Duodenal mucosa (tissue), 2 donors: ENCODE measurements at regions not wholly inside any gene's neighbourhood (a gene's known extent, or its start where the extent isn't known, plus 50 kb on each side); places are given as distances from the start of the nearest gene placed in this dataset.

Experiments used
- H3K27ac ChIP-seq: one replicate; pipeline ENCODE4 v1.7.0; 2013; ENCODE audit warnings: low read depth, low read length
- H3K27me3 ChIP-seq, 2 donors: one replicate each; pipeline ENCODE4 v1.7.0; 2013; ENCODE audit warnings: low read length in 2 of 2, control low read depth in 1 of 2; ENCODE audit not compliant: insufficient read depth in 2 of 2, control insufficient read depth in 1 of 2
- H3K36me3 ChIP-seq, 2 donors: one replicate each; pipeline ENCODE4 v1.7.0; 2013; ENCODE audit warnings: low read length in 2 of 2, control low read depth in 1 of 2; ENCODE audit not compliant: insufficient read depth in 2 of 2, control insufficient read depth in 1 of 2
- H3K4me1 ChIP-seq, 2 donors: one replicate each; pipeline ENCODE4 v1.7.0; 2013; ENCODE audit warnings: low read length in 2 of 2, control low read depth in 1 of 2; ENCODE audit not compliant: insufficient read depth in 2 of 2, control insufficient read depth in 1 of 2
- H3K4me3 ChIP-seq, 2 donors: one replicate each; pipeline ENCODE4 v1.7.0; 2013; ENCODE audit warnings: low read length in 2 of 2, low read depth in 1 of 2
- H3K9ac ChIP-seq, 2 donors: one replicate each; pipeline ENCODE4 v1.7.0; 2013; ENCODE audit warnings: low read length in 2 of 2, low read depth in 1 of 2
- H3K9me3 ChIP-seq, 2 donors: one replicate each; pipeline ENCODE4 v1.7.0; 2013; ENCODE audit warnings: low read length in 2 of 2, control low read depth in 1 of 2; ENCODE audit not compliant: control insufficient read depth in 1 of 2

GRCh38 chr3:64813326-64813725, 125.5 kb upstream of the ADAMTS9 start:
- Histone ChIP-seq H3K27ac (no peak overlapping the region), H3K27me3 (no peaks in the 10 kb centered on the region), H3K4me3 (no peak overlapping the region), H3K9me3 (no peaks in the 10 kb centered on the region), H3K36me3 (no peaks in the 10 kb centered on the region), H3K9ac (no peak overlapping the region), H3K4me1 (peaks cover 0 to 8% of the 10 kb centered on the region in 2 donors)

DNA sequence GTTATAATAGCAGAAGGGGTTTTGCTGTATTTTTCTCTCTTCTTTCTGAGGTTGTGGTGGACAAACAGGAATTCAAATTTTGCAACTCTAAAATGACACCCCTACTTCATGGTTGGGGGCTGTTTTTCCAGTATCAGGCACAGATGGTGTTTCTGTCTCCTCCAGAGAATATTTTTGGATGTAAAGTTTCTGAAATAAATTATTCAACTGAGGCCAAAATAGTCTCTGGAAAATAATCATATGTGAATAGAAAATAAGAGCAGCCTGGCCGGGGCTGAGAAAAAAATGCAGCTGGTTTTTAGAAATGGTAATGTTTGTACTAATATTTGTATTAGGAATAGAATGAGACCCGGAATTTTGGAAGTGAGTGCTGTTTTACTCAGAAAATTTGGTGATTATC, 121.3 kb upstream of the ADAMTS9 start:
- Histone ChIP-seq H3K9ac (no peak overlapping the region), H3K27me3 (no peaks in the 10 kb centered on the region), H3K4me3 (no peak overlapping the region), H3K36me3 (no peaks in the 10 kb centered on the region), H3K4me1 (peaks cover 16 to 32% of the 10 kb centered on the region in 2 donors), H3K9me3 (no peaks in the 10 kb centered on the region), H3K27ac (no peak overlapping the region)

DNA sequence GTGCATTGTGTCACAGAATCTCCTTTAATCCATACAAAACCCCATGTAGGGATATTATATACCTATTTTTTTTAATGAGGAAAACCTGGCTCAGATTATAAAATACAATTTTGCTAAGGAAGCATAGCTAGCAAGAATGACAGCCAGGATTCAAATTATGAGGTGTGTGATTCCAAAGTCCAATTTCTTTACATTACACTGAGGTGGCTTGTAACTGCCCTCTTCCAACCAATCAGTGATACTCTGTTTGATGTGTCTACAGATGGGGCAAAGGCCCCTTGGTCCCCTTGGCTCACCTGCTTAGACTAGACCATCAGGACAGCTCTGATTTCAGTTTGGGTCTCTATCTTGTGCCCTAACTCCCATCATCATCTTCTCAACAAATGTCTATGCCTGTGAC, 120.3 kb upstream of the ADAMTS9 start:
- H3K4me3 ChIP-seq, result no peak overlapping the region
- H3K27ac ChIP-seq, result no peak overlapping the region
- H3K4me1 ChIP-seq, result peaks cover 16 to 32% of the 10 kb centered on the region in 2 donors
- no peaks in the 10 kb centered on the region for H3K36me3 ChIP-seq
- no peaks in the 10 kb centered on the region for H3K27me3 ChIP-seq
- H3K9me3 ChIP-seq, result no peaks in the 10 kb centered on the region
- H3K9ac ChIP-seq, result no peak overlapping the region

DNA sequence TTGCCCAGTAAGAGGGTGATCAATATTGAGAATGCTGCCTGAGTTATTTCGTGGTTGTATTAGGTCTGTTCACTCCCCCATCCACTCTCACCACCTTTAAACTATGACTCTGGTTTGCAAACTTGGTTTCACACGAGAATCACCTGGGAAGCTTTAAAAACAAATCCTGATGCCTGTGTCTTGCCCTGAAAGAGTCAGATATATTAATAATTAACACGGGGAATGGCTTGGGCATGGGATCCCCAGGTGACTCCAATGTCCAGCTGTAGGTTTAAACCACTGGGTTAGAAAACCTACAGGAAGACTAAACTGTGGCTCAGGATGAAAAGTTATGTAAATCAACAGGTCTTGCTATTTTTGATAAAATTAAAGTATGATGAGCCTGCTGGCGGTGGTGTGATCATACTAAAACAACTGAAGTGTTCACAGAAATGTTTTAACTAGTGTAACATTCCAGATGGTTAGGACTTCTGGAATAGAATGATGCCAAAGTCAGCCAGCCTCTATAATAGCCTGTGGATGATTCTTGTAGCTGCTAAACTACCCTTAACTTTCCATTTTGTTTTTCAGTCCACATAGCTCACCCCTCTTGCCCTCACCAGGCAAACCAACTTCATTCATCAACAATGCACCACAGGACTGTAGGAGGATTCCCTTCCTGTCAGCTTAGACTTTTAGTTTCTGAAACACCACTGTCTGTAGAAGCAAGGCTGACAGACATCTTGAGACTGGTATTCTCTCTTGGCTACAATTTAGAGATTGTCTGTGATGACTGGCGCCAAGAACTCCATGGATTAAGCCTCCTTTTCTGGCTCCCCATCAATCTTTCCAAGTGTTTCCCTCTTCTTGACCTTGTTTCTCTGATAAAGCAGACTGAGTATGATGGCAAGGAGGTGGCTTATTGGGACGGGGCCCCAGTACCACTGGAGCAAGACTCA, 119.1 kb upstream of the ADAMTS9 start:
- Histone ChIP-seq H3K9ac (no peak overlapping the region), H3K27me3 (no peaks in the 10 kb centered on the region), H3K36me3 (no peaks in the 10 kb centered on the region), H3K9me3 (no peaks in the 10 kb centered on the region), H3K4me1 (peaks cover 21 to 36% of the 10 kb centered on the region in 2 donors), H3K4me3 (no peak overlapping the region), H3K27ac (no peak overlapping the region)

GRCh38 chr3:64805978-64806377, 118.2 kb upstream of the ADAMTS9 start:
- Histone ChIP-seq H3K9me3 (no peaks in the 10 kb centered on the region), H3K36me3 (no peaks in the 10 kb centered on the region), H3K27me3 (no peaks in the 10 kb centered on the region), H3K4me1 (peaks cover 22 to 36% of the 10 kb centered on the region in 2 donors), H3K9ac (no peak overlapping the region), H3K4me3 (no peak overlapping the region), H3K27ac (no peak overlapping the region)

DNA sequence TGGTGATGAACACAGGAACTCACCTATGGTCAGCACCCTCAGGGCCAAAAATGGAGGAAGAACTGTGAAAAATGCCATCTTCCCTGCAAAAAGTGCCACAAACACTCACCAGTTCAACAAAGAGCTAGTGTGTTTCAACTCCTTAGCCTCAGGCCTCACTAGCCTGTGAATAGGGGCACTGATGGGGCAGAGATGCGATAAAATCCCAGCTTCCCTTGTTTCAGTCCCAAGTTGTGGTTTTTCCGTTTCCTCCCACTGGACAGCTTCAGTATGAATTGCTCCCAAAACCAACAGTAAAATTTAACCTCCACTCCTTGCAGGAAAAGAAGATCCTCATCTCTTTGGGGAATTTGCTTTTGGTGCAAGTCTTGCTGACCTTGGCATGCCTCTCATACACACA, 117.4 kb upstream of the ADAMTS9 start:
- Histone ChIP-seq H3K9me3 (no peaks in the 10 kb centered on the region), H3K27me3 (no peaks in the 10 kb centered on the region), H3K4me1 (peaks cover 22 to 35% of the 10 kb centered on the region in 2 donors), H3K36me3 (no peaks in the 10 kb centered on the region), H3K9ac (no peak overlapping the region), H3K4me3 (no peak overlapping the region), H3K27ac (no peak overlapping the region)

DNA sequence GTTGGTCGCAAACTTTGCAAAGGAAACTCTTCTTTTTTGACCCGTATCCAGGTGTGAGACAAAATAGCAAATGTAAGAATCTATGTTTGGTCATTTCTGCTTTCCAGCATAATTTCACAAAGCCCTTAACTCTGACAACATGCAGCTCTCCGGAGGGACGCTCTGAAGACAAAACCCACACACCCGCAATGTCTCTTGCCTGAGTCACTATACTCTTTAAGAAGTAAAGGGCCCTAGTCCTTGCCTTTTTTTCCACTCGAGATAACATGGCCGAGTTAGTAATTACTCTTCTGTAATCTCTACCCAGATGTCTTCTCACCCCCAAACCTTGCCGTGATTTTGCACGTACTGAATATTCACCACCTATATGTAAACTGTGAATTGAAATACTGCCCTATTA, 115.7 kb upstream of the ADAMTS9 start:
- no peak overlapping the region for H3K9ac ChIP-seq
- H3K36me3 ChIP-seq, result no peaks in the 10 kb centered on the region
- peaks cover 22 to 31% of the 10 kb centered on the region in 2 donors for H3K4me1 ChIP-seq
- H3K27ac ChIP-seq, result no peak overlapping the region
- no peaks in the 10 kb centered on the region for H3K27me3 ChIP-seq
- H3K4me3 ChIP-seq, result no peak overlapping the region
- H3K9me3 ChIP-seq, result no peaks in the 10 kb centered on the region

DNA sequence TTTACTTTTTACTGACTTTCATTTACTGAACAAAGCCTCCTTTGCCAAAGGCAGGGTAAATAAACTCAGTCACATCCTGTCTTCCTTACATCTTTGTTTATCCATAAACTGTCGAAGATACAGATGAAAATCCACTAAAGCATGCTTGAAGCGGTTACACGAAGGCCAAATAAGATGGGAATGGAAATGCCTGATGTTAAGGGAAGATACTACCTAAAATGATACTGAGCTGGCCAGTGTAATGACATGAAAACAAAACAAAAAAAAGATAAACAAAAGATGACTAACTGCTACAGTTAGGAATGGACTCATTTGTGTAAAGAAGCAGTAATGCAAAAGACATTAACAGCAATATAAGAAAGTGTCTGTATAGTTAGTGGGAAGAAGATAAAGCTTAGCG, 114.7 kb upstream of the ADAMTS9 start:
- Histone ChIP-seq H3K27ac (no peak overlapping the region), H3K9ac (no peak overlapping the region), H3K4me3 (no peak overlapping the region), H3K4me1 (peaks cover 17 to 22% of the 10 kb centered on the region in 2 donors), H3K36me3 (no peaks in the 10 kb centered on the region), H3K27me3 (no peaks in the 10 kb centered on the region), H3K9me3 (no peaks in the 10 kb centered on the region)

DNA sequence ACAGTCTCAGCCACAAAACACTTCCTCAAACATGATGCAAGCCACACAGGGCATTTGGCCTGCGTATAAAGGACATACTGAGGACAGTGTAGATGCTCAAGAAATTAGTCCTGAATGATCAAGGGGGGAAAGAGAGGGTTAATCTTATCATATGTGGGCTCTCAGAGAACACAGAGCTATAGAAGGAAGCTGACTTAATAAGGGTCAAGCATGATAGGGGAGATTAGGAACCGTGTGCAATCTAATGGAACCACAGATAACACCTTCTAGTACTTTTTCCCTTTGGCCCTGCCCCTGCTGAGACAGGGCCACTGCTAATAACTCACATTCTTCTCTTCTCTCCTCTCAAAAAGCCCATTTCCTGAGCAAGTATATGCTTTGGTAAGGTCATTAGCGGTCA, 114.1 kb upstream of the ADAMTS9 start:
- H3K27ac ChIP-seq, result no peak overlapping the region
- H3K9me3 ChIP-seq, result no peaks in the 10 kb centered on the region
- no peaks in the 10 kb centered on the region for H3K27me3 ChIP-seq
- H3K9ac ChIP-seq, result no peak overlapping the region
- no peak overlapping the region for H3K4me3 ChIP-seq
- no peaks in the 10 kb centered on the region for H3K36me3 ChIP-seq
- peaks cover 11 to 16% of the 10 kb centered on the region in 2 donors for H3K4me1 ChIP-seq

DNA sequence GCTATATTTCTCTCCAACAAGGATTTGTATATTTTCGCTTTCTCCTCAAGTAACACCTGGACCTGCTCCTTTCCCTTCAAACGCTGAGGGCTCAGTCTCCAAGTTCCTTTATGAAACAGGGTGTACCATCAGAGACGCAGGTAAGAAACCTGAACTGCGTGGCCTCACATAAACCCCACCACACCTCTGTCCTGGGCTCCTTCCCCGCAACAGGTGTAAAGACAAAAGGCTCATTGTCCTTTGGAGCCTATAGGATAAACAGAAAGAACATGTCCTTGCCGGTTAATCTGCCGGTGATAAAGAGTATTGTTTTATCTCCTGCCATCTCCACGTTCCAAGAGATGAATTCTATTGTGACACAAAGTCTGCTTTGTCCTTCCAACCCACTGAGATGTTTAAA, 111.8 kb upstream of the ADAMTS9 start:
- Histone ChIP-seq H3K4me1 (peaks cover 4 to 5% of the 10 kb centered on the region in 2 donors), H3K27ac (no peak overlapping the region), H3K27me3 (no peaks in the 10 kb centered on the region), H3K36me3 (no peaks in the 10 kb centered on the region), H3K9me3 (no peaks in the 10 kb centered on the region), H3K4me3 (no peak overlapping the region), H3K9ac (no peak overlapping the region)
